ENCODE measurements at regions not wholly inside any gene's neighbourhood (a gene's known extent, or its start where the extent isn't known, plus 50 kb on each side); places are given as distances from the start of the nearest gene placed in this dataset.

- Histone ChIP-seq H3K4me1 (ENCODE audit: control insufficient read depth, insufficient read depth, low read length) (no peaks in the 10 kb centered on the region), H3K27ac (ENCODE audit: extremely low read depth, low read depth, low read length) (no peak overlapping the region), H3K4me3 (ENCODE audit: low read depth, low read length) (no peak overlapping the region), H3K9me3 (ENCODE audit: control insufficient read depth, insufficient read depth, low read depth, low read length) (no peaks in the 10 kb centered on the region), H3K36me3 (ENCODE audit: control insufficient read depth in 2 of 2, insufficient read depth in 1 of 2, low read length in 2 of 2) (no peaks in the 10 kb centered on the region)
- POLR2A ChIA-PET: no interaction called here
- no peak for TF ChIP-seq ZBTB7A (tag by site-specific recombination; IDR thresholded peaks at IDR 0.05; ENCODE audit: low read depth)
- no peak for TF ChIP-seq GLI2 (tag by site-specific recombination; IDR thresholded peaks at IDR 0.05; ENCODE audit: borderline replicate concordance, low read depth)
- no peak for TF ChIP-seq ZBTB17 (tag by site-specific recombination; IDR thresholded peaks at IDR 0.05)
- no peak for TF ChIP-seq ZNF777 (tag by site-specific recombination; IDR thresholded peaks at IDR 0.05; ENCODE audit: borderline replicate concordance)
- TF ChIP-seq ZNF585B (tag by site-specific recombination; IDR thresholded peaks at IDR 0.05): no peak
- TF ChIP-seq ZNF600 (tag by site-specific recombination; IDR thresholded peaks at IDR 0.05): no peak
- no peak for TF ChIP-seq ZNF701 (tag by site-specific recombination; IDR thresholded peaks at IDR 0.05)
- no peak for TF ChIP-seq ZNF311 (tag by site-specific recombination; IDR thresholded peaks at IDR 0.05; ENCODE audit: borderline replicate concordance)
- no peak for TF ChIP-seq ATF2 (tag by site-specific recombination; IDR thresholded peaks at IDR 0.05; ENCODE audit: low read depth)
- TF ChIP-seq ZNF449 (tag by site-specific recombination; IDR thresholded peaks at IDR 0.05): no peak
- CTCF ChIA-PET: no interaction called here
These were observed 235.6 kb upstream of the TUSC1 start for GRCh38 chr9:25913806-25914205.

- TF ChIP-seq ZNF114 (tag by site-specific recombination; IDR thresholded peaks at IDR 0.05): no peak
- no peak for TF ChIP-seq ZNF302 (tag by site-specific recombination; IDR thresholded peaks at IDR 0.05; ENCODE audit: low read depth)
- no peak for TF ChIP-seq ZNF548 (tag by site-specific recombination; IDR thresholded peaks at IDR 0.05)
- TF ChIP-seq FEZF1 (tag by site-specific recombination; IDR thresholded peaks at IDR 0.05): no peak
- no peak for TF ChIP-seq ZSCAN4 (tag by site-specific recombination; IDR thresholded peaks at IDR 0.05)
- TF ChIP-seq ZBTB48 (tag by site-specific recombination; IDR thresholded peaks at IDR 0.05): no peak
- TF ChIP-seq ZNF239 (tag by site-specific recombination; IDR thresholded peaks at IDR 0.05): no peak
- TF ChIP-seq ZNF426 (tag by site-specific recombination; IDR thresholded peaks at IDR 0.05): no peak
- Histone ChIP-seq H3K4me3 (ENCODE audit: low read depth, low read length) (no peak overlapping the region), H3K27ac (ENCODE audit: extremely low read depth, low read depth, low read length) (no peak overlapping the region), H3K36me3 (ENCODE audit: control insufficient read depth in 2 of 2, insufficient read depth in 1 of 2, low read length in 2 of 2) (no peaks in the 10 kb centered on the region), H3K9me3 (ENCODE audit: control insufficient read depth, insufficient read depth, low read depth, low read length) (no peaks in the 10 kb centered on the region), H3K4me1 (ENCODE audit: control insufficient read depth, insufficient read depth, low read length) (no peaks in the 10 kb centered on the region)
- CTCF ChIA-PET: interaction anchor here (0.9 kb wide), 1 partner anchor 60 kb away, joined by 7 read pairs; no protein-coding TSS in a partner anchor
- POLR2A ChIA-PET: no interaction called here
These were observed 226.5 kb upstream of the TUSC1 start for GRCh38 chr9:25904701-25905100.

- no peak overlapping the region for H3K4me3 ChIP-seq (ENCODE audit: low read depth, low read length)
- H3K36me3 ChIP-seq (ENCODE audit: control insufficient read depth in 2 of 2, insufficient read depth in 1 of 2, low read length in 2 of 2): no peaks in the 10 kb centered on the region
- POLR2A ChIA-PET: no interaction called here
- no peaks in the 10 kb centered on the region for H3K9me3 ChIP-seq (ENCODE audit: control insufficient read depth, insufficient read depth, low read depth, low read length)
- H3K27ac ChIP-seq (ENCODE audit: extremely low read depth, low read depth, low read length): no peak overlapping the region
- no peaks in the 10 kb centered on the region for H3K4me1 ChIP-seq (ENCODE audit: control insufficient read depth, insufficient read depth, low read length)
- CTCF ChIA-PET: no interaction called here
- TF ChIP-seq ZBTB49 (tag by site-specific recombination; IDR thresholded peaks at IDR 0.05; ENCODE audit: low read depth) (no peak), ZNF292 (tag by site-specific recombination; IDR thresholded peaks at IDR 0.05; ENCODE audit: borderline replicate concordance, low read depth) (no peak), SCRT1 (tag by site-specific recombination; IDR thresholded peaks at IDR 0.05; ENCODE audit: borderline replicate concordance) (no peak), ZNF239 (tag by site-specific recombination; IDR thresholded peaks at IDR 0.05) (no peak), ZNF221 (tag by site-specific recombination; IDR thresholded peaks at IDR 0.05; ENCODE audit: borderline replicate concordance) (no peak), ZNF776 (tag by site-specific recombination; IDR thresholded peaks at IDR 0.05; ENCODE audit: borderline replicate concordance) (no peak), ZNF510 (tag by site-specific recombination; IDR thresholded peaks at IDR 0.05; ENCODE audit: insufficient replicate concordance) (no peak), KLF7 (tag by site-specific recombination; IDR thresholded peaks at IDR 0.05; ENCODE audit: borderline replicate concordance) (no peak), ZXDB (tag by site-specific recombination; IDR thresholded peaks at IDR 0.05) (no peak)
These were observed 213.3 kb upstream of the TUSC1 start for GRCh38 chr9:25891527-25891926.

Measured in HEK293 (cell line).